SK-N-SH treated with all-trans-retinoic acid at 6 μM for 48 hours (cell line): ENCODE measurements at regions not wholly inside any gene's neighbourhood (a gene's known extent, or its start where the extent isn't known, plus 50 kb on each side); places are given as distances from the start of the nearest gene placed in this dataset.

ENCODE experiments used
- ATAC-seq: fragments of 200-7000 bp; cut with Tn5 transposase; 3 replicates; pipeline ENCODE4 v1.9.1; 2020; ENCODE audit warnings: mild to moderate bottlenecking, moderate library complexity
- ARNTL ChIP-seq: fragments of 450-650 bp; formaldehyde crosslinking; IDR thresholded peaks from 2 replicates; pipeline ENCODE4 v1.5.0; 2020; ENCODE audit warnings: low read depth, mild to moderate bottlenecking, moderate library complexity, borderline replicate concordance
- BACH2 ChIP-seq: fragments of 250-450 bp; sonication (Bioruptor Pico); IDR thresholded peaks from 2 replicates; pipeline ENCODE4 v1.9.0; 2021; ENCODE audit warnings: mild to moderate bottlenecking, borderline replicate concordance
- CREB5 ChIP-seq: fragments of 250-450 bp; sonication (Bioruptor Pico); IDR thresholded peaks from 2 replicates; pipeline ENCODE4 v1.5.1; 2020; ENCODE audit warnings: low read depth, mild to moderate bottlenecking, moderate library complexity
- GLIS3 ChIP-seq: fragments of 250-450 bp; sonication (Bioruptor Pico); IDR thresholded peaks from 2 replicates; pipeline ENCODE4 v1.5.0; 2020; ENCODE audit warnings: mild to moderate bottlenecking, moderate library complexity
- ISL1 ChIP-seq: fragments of 250-450 bp; sonication (Bioruptor Pico); IDR thresholded peaks from 2 replicates; pipeline ENCODE4 v2.1.2; 2022; ENCODE audit warnings: mild to moderate bottlenecking, moderate library complexity
- OSR1 ChIP-seq: fragments of 250-450 bp; sonication (Bioruptor Pico); IDR thresholded peaks from 2 replicates; pipeline ENCODE4 v1.8.0; 2022; ENCODE audit warnings: moderate library complexity, mild to moderate bottlenecking, inconsistent platforms
- RARB ChIP-seq: fragments of 250-450 bp; sonication (Bioruptor Pico); IDR thresholded peaks from 2 replicates; pipeline ENCODE4 v1.8.0; 2021; ENCODE audit warnings: mild to moderate bottlenecking, moderate library complexity
- SNAI2 ChIP-seq: fragments of 250-450 bp; sonication (Bioruptor Pico); IDR thresholded peaks from 2 replicates; pipeline ENCODE4 v1.5.0; 2020; ENCODE audit warnings: mild to moderate bottlenecking, moderate library complexity
- TCF4 ChIP-seq: fragments of 250-450 bp; sonication (Bioruptor Pico); IDR thresholded peaks from 2 replicates; pipeline ENCODE4 v1.8.0; 2021; ENCODE audit warnings: mild to moderate bottlenecking, moderate library complexity, borderline replicate concordance
- TOX ChIP-seq: fragments of 250-450 bp; sonication (Bioruptor Pico); IDR thresholded peaks from 2 replicates; pipeline ENCODE4 v1.8.0; 2021; ENCODE audit warnings: mild to moderate bottlenecking, moderate library complexity, borderline replicate concordance
- TSHZ2 ChIP-seq: fragments of 250-450 bp; sonication (Bioruptor Pico); IDR thresholded peaks from 2 replicates; pipeline ENCODE4 v1.5.0; 2020; ENCODE audit warnings: mild to moderate bottlenecking, moderate library complexity
- ZC3H10 ChIP-seq: fragments of 250-450 bp; sonication (Bioruptor Pico); IDR thresholded peaks from 2 replicates; pipeline ENCODE4 v1.5.1; 2021; ENCODE audit warnings: mild to moderate bottlenecking, moderate library complexity
- ZFP3 ChIP-seq: fragments of 250-450 bp; sonication (Bioruptor Pico); IDR thresholded peaks from 2 replicates; pipeline ENCODE4 v1.5.0; 2020; ENCODE audit warnings: mild to moderate bottlenecking, moderate library complexity
- ZFP30 ChIP-seq: fragments of 450-650 bp; formaldehyde crosslinking; IDR thresholded peaks from 2 replicates; pipeline ENCODE4 v1.5.0; 2022; ENCODE audit warnings: mild to moderate bottlenecking, moderate library complexity
- ZNF565 ChIP-seq: fragments of 450-650 bp; formaldehyde crosslinking; conservative IDR thresholded peaks from 2 replicates; pipeline ENCODE4 v1.5.0; 2020; ENCODE audit warnings: low read depth, mild to moderate bottlenecking, moderate library complexity
- ZNF8 ChIP-seq: fragments of 450-650 bp; formaldehyde crosslinking; IDR thresholded peaks from 2 replicates; pipeline ENCODE4 v1.5.0; 2020; ENCODE audit warnings: mild to moderate bottlenecking, moderate library complexity
- TF ChIP-seq, protein P1 (sequence below): fragments of 250-450 bp; sonication (Bioruptor Pico); IDR thresholded peaks from 2 replicates; pipeline ENCODE4 v1.5.1; 2021; ENCODE audit warnings: mild to moderate bottlenecking, moderate library complexity
- TF ChIP-seq, protein P2 (sequence below): fragments of 250-450 bp; sonication (Bioruptor Pico); IDR thresholded peaks from 2 replicates; pipeline ENCODE4 v1.8.0; 2020; ENCODE audit warnings: mild to moderate bottlenecking, moderate library complexity, borderline replicate concordance
- TF ChIP-seq, protein P3 (sequence below): fragments of 250-450 bp; sonication (Bioruptor Pico); IDR thresholded peaks from 2 replicates; pipeline ENCODE4 v1.8.0; 2021; ENCODE audit warnings: low read depth, mild to moderate bottlenecking, moderate library complexity, borderline replicate concordance

- TF ChIP-seq OSR1 (CRISPR knock-in tag) (no peak), ZC3H10 (CRISPR knock-in tag) (no peak), GLIS3 (CRISPR knock-in tag) (no peak), TCF4 (CRISPR knock-in tag) (no peak), ZNF8 (CRISPR knock-in tag) (no peak), ISL1 (CRISPR knock-in tag) (no peak), SNAI2 (CRISPR knock-in tag) (no peak), TOX (CRISPR knock-in tag) (no peak), BACH2 (CRISPR knock-in tag) (no peak), ARNTL (CRISPR knock-in tag) (no peak), ZNF565 (CRISPR knock-in tag) (no peak), ZFP30 (CRISPR knock-in tag) (no peak), TSHZ2 (CRISPR knock-in tag) (no peak), CREB5 (no peak)
- TF ChIP-seq, protein P1, sequence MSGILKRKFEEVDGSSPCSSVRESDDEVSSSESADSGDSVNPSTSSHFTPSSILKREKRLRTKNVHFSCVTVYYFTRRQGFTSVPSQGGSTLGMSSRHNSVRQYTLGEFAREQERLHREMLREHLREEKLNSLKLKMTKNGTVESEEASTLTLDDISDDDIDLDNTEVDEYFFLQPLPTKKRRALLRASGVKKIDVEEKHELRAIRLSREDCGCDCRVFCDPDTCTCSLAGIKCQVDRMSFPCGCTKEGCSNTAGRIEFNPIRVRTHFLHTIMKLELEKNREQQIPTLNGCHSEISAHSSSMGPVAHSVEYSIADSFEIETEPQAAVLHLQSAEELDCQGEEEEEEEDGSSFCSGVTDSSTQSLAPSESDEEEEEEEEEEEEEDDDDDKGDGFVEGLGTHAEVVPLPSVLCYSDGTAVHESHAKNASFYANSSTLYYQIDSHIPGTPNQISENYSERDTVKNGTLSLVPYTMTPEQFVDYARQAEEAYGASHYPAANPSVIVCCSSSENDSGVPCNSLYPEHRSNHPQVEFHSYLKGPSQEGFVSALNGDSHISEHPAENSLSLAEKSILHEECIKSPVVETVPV: no peak
- TF ChIP-seq, protein P2, sequence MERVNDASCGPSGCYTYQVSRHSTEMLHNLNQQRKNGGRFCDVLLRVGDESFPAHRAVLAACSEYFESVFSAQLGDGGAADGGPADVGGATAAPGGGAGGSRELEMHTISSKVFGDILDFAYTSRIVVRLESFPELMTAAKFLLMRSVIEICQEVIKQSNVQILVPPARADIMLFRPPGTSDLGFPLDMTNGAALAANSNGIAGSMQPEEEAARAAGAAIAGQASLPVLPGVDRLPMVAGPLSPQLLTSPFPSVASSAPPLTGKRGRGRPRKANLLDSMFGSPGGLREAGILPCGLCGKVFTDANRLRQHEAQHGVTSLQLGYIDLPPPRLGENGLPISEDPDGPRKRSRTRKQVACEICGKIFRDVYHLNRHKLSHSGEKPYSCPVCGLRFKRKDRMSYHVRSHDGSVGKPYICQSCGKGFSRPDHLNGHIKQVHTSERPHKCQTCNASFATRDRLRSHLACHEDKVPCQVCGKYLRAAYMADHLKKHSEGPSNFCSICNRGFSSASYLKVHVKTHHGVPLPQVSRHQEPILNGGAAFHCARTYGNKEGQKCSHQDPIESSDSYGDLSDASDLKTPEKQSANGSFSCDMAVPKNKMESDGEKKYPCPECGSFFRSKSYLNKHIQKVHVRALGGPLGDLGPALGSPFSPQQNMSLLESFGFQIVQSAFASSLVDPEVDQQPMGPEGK (CRISPR knock-in tag): no peak
- TF ChIP-seq, protein P3, sequence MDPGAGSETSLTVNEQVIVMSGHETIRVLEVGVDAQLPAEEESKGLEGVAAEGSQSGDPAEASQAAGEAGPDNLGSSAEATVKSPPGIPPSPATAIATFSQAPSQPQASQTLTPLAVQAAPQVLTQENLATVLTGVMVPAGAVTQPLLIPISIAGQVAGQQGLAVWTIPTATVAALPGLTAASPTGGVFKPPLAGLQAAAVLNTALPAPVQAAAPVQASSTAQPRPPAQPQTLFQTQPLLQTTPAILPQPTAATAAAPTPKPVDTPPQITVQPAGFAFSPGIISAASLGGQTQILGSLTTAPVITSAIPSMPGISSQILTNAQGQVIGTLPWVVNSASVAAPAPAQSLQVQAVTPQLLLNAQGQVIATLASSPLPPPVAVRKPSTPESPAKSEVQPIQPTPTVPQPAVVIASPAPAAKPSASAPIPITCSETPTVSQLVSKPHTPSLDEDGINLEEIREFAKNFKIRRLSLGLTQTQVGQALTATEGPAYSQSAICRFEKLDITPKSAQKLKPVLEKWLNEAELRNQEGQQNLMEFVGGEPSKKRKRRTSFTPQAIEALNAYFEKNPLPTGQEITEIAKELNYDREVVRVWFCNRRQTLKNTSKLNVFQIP: no peak
- TF ChIP-seq, all 23 proteins: peak for 0
- ATAC-seq: no peak
These were observed 184.5 kb upstream of the E2F7 start for GRCh38 chr12:77249892-77250291.

- no peak for ATAC-seq
- TF ChIP-seq TOX (CRISPR knock-in tag) (no peak), RARB (no peak), ZFP3 (no peak), BACH2 (CRISPR knock-in tag) (no peak), ZNF565 (CRISPR knock-in tag) (no peak)
- TF ChIP-seq, protein P2 (CRISPR knock-in tag): no peak
- TF ChIP-seq, protein P1: no peak
These were observed 182.7 kb upstream of the E2F7 start for GRCh38 chr12:77248036-77248435.
